WERI-Rb-1 (cell line): ENCODE measurements at regions not wholly inside any gene's neighbourhood (a gene's known extent, or its start where the extent isn't known, plus 50 kb on each side); places are given as distances from the start of the nearest gene placed in this dataset.

Experiments
- DNase-seq: peaks from one replicate; pipeline ENCODE4 v3.0.0-alpha.2; 2020
- H3K27ac ChIP-seq: fragments of 250-450 bp; sonication (Bioruptor Pico); 2 replicates; pipeline ENCODE4 v1.5.1; 2020; ENCODE audit warnings: mild to moderate bottlenecking, moderate library complexity
- H3K27me3 ChIP-seq: fragments of 250-450 bp; sonication (Bioruptor Pico); 2 replicates; pipeline ENCODE4 v1.5.1; 2021; ENCODE audit warnings: mild to moderate bottlenecking, low read depth, moderate library complexity; ENCODE audit not compliant: insufficient read depth, severe bottlenecking
- H3K36me3 ChIP-seq: fragments of 250-450 bp; sonication (Bioruptor Pico); 2 replicates; pipeline ENCODE4 v1.5.1; 2020; ENCODE audit warnings: mild to moderate bottlenecking, moderate library complexity
- H3K4me3 ChIP-seq: 2 replicates; pipeline ENCODE4 v1.5.1; 2011; ENCODE audit warnings: low read depth, mild to moderate bottlenecking, control low read depth, low read length
- H3K9me3 ChIP-seq: fragments of 250-450 bp; sonication (Bioruptor Pico); 2 replicates; pipeline ENCODE4 v1.5.1; 2021; ENCODE audit warnings: mild to moderate bottlenecking, moderate library complexity; ENCODE audit not compliant: severe bottlenecking
- TF ChIP-seq, protein P1 (sequence below): IDR thresholded peaks from 2 replicates; pipeline ENCODE4 v1.5.1; 2011; ENCODE audit warnings: low read depth, mild to moderate bottlenecking, control low read depth, inconsistent platforms, low read length

DNA sequence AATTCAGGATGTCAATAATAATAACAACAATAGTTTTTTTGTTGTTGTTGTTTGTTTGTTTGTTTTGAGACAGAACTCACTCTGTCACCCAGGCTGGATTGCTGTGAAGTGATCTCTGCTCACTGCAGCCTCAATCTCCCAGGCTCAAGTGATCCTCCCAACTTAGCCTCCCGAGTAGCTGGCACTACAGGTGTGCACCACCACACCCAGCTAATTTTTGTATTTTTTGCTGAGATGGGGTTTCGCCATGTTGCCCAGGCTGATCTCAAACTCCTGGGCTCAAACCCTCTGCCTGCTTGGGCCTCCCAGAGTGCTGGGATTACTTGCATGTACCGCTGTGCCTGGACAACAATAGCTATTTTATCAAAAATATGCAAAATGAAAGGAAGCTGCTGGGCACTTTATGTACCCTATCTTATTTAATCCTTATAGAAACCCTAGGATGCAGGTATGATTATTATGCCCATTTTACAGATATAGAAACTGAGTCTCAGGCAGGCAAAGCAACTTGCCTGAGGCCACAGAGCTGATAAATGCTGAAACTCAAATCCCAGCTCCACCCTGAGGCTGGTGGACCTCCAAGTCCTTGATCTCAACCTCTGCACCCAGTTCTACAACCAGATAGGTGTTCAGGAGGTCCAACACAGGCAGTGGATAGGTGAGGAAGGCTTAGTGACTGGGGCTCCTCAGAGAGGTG lies 57.4 kb upstream of the CTPS1 start:
- no peaks in the 10 kb centered on the region for H3K27me3 ChIP-seq
- H3K27ac ChIP-seq: no peak overlapping the region
- H3K4me3 ChIP-seq: no peak overlapping the region
- H3K36me3 ChIP-seq: no peaks in the 10 kb centered on the region
- H3K9me3 ChIP-seq: no peaks in the 10 kb centered on the region
- TF ChIP-seq, protein P1, sequence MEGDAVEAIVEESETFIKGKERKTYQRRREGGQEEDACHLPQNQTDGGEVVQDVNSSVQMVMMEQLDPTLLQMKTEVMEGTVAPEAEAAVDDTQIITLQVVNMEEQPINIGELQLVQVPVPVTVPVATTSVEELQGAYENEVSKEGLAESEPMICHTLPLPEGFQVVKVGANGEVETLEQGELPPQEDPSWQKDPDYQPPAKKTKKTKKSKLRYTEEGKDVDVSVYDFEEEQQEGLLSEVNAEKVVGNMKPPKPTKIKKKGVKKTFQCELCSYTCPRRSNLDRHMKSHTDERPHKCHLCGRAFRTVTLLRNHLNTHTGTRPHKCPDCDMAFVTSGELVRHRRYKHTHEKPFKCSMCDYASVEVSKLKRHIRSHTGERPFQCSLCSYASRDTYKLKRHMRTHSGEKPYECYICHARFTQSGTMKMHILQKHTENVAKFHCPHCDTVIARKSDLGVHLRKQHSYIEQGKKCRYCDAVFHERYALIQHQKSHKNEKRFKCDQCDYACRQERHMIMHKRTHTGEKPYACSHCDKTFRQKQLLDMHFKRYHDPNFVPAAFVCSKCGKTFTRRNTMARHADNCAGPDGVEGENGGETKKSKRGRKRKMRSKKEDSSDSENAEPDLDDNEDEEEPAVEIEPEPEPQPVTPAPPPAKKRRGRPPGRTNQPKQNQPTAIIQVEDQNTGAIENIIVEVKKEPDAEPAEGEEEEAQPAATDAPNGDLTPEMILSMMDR: no peak
- DNase-seq: no peak

DNA sequence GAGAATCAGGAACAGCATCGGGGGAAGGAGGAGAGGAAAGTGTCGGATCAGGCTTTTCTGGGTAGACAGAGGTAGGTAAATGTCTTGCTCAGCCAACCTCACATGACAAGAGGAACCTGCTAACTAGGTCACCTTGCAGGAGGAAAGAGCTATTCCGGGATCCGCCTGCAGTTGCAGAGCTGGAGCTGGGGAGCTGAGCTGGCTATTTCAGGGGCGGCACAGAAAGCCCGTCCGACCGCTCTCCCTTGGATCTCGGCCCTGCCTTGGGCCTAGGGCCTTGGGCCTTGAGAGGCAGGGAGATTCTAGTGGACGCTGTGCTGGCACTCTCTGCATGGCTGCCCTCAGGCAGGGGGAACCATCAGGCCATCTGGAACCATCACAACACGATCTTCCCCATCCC lies 56.5 kb upstream of the CTPS1 start:
- H3K4me3 ChIP-seq: no peak overlapping the region
- H3K27me3 ChIP-seq: no peaks in the 10 kb centered on the region
- no peaks in the 10 kb centered on the region for H3K36me3 ChIP-seq
- H3K27ac ChIP-seq: no peak overlapping the region
- no peak for DNase-seq
- H3K9me3 ChIP-seq: no peaks in the 10 kb centered on the region
- TF ChIP-seq, protein P1: no peak

DNA sequence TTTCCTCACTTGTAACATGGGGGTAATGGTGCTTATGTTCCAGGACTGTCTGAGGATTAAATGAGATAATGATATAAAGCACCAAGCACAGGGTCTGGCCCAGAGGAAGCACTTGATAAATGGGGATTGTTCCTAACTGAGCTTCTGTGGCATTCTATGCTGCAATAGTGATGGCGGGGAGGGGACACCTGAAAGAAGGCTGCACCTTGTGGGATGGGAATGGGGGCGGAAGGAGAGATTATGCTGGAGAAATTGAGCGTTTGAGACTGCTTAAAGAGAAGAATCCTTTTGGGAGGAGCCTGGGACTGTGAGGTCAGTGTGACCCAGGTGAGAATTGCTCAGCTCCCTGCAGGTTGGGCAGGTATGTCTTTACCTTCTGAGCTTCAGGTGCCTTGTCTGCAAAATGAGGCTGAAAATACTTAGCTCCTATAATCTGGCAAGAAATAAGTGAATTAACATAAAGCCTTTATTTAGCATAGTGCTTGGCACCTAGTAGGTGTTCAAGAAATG lies 55.9 kb upstream of the CTPS1 start:
- no peak for DNase-seq
- TF ChIP-seq, protein P1: no peak
- no peaks in the 10 kb centered on the region for H3K9me3 ChIP-seq
- no peaks in the 10 kb centered on the region for H3K27me3 ChIP-seq
- no peak overlapping the region for H3K27ac ChIP-seq
- H3K36me3 ChIP-seq: no peaks in the 10 kb centered on the region
- H3K4me3 ChIP-seq: no peak overlapping the region

DNA sequence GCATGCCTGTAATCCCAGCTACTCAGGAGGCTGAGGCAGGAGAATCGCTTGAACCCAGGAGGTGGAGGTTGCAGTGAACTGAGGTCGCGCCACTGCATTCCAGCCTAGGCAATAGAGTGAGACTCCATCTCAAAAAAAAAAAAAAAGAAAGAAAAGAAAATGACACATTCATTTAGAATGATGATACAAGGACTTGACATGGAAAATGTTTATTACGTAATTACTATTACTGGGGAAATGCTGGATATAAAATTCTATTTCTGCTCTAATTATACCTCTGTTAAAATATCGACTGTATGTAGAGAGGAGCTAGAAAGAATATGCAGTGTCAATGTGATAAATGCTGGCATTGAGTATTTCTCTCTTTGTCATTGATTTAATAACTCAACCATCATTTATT lies 54.7 kb upstream of the CTPS1 start:
- no peaks in the 10 kb centered on the region for H3K36me3 ChIP-seq
- TF ChIP-seq, protein P1: no peak

DNA sequence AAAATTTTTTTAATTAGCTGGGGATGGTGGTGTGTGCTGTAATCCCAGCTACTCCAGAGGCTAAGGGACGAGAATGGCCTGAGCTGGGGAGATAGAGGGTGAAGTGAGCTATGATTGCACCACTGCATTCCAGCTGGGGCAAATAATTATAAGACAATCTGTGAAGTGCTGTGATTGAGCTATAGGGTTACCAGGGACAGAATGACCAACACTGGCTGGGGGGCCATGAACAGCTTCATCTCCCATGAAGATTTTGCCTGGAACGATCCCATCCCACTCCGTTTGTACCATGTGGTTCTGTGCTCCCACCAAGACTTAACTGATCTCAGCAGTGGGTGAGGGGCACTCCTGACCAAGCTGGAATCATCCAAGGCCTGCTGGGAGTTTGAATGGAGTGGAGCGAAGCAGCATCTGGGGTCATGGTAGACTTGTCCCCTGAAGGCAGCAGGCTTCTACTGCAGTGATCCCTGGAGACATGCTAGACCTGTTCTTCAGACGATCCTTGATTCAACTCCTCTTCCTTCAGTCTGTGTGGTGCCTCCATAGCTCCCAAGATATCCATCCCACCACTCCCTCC lies 53.6 kb upstream of the CTPS1 start:
- H3K27me3 ChIP-seq: no peaks in the 10 kb centered on the region
- DNase-seq: no peak
- H3K9me3 ChIP-seq: no peaks in the 10 kb centered on the region
- H3K27ac ChIP-seq: peak overlapping the region; percentile 51
- TF ChIP-seq, protein P1: no peak
- H3K36me3 ChIP-seq: no peaks in the 10 kb centered on the region
- H3K4me3 ChIP-seq: peak overlapping the region; percentile 21

More for the DNA sequence above, 54.7 kb upstream of the CTPS1 start:
- Histone ChIP-seq H3K27me3 (no peaks in the 10 kb centered on the region), H3K9me3 (no peaks in the 10 kb centered on the region), H3K4me3 (no peak overlapping the region), H3K27ac (no peak overlapping the region)
- DNase-seq: no peak

DNA sequence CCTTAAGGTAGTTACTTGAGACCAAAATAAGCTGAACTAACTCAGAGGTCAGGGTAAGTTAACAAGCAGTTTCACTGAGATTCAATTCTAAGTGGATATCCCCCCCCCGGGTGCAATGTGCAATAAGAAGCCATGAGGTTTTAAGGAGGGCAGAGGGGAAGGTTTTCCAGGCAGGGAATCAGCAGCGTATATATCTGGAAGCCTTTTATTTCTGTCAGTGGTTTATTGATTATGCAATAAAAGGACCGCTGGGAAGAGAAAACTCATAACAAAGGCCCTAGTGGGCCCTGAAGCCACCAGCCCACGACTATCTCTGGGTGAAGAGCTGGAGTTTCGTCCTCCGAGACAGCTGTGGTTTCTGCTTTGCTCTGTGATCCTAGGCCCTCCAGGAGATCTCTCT lies 53.1 kb upstream of the CTPS1 start:
- Histone ChIP-seq H3K27ac (peak overlapping the region; percentile 51), H3K9me3 (no peaks in the 10 kb centered on the region), H3K27me3 (no peaks in the 10 kb centered on the region), H3K4me3 (peak overlapping the region; percentile 21), H3K36me3 (no peaks in the 10 kb centered on the region)
- TF ChIP-seq, protein P1: no peak
- DNase-seq: no peak
